ENCODE measurements at regions not wholly inside any gene's neighbourhood (a gene's known extent, or its start where the extent isn't known, plus 50 kb on each side); places are given as distances from the start of the nearest gene placed in this dataset.

DNA sequence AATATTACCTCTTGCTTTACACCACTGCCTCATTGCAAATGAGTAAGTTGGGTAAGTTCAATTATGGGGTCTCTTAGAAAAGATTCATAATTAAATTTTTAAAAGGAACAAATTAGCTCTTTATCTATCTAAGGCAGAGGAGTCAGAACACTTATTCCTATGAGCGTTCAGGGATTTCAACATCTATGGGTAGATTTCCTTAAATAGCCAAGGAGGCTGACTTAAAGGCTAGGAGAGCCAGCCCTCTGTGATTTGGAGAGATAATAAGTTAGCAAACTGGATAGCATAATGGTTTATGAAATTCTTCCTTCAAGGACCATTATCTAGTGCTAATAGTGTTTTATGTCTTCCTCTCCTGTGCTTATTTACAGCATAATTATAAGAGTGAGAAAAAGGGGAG is 387.7 kb downstream of the STK39 start:
- Histone ChIP-seq H3K9me3 (ENCODE audit: control extremely low read depth in 1 of 5, control insufficient read depth in 4 of 5, insufficient read depth in 2 of 5, low read depth in 1 of 5, low read length in 4 of 5) (peaks cover 0 to 2% (median 0%) of the 10 kb centered on the region in 5 experiments), H3K27me3 (replicated peaks in 2 of 5; ENCODE audit: control insufficient read depth in 4 of 5, insufficient read depth in 5 of 5, low read length in 4 of 5) (no peaks in the 10 kb centered on the region), H3K4me3 (ENCODE audit: control insufficient read depth in 1 of 7, extremely low read depth in 1 of 7, insufficient read depth in 4 of 7, low read depth in 2 of 7, low read length in 6 of 7) (no peak overlapping the region), H3K27ac (ENCODE audit: insufficient read depth in 1 of 2, low read depth in 1 of 2, low read length in 2 of 2, poor library complexity in 1 of 2, severe bottlenecking in 2 of 2) (no peak overlapping the region), H3K4me1 (ENCODE audit: control extremely low read depth in 1 of 4, control insufficient read depth in 4 of 4, insufficient read depth in 4 of 4, low read length in 3 of 4) (no peaks in the 10 kb centered on the region), H3K36me3 (ENCODE audit: control insufficient read depth in 4 of 4, insufficient read depth in 4 of 4, low read length in 3 of 4) (no peaks in the 10 kb centered on the region)
- ChIA-PET CTCF (no interaction called here), POLR2A (no interaction called here)
- no peak for DNase-seq
- WGBS (ENCODE audit: insufficient coverage): no CpG with 5 or more reads among the region's 1 CpG

DNA sequence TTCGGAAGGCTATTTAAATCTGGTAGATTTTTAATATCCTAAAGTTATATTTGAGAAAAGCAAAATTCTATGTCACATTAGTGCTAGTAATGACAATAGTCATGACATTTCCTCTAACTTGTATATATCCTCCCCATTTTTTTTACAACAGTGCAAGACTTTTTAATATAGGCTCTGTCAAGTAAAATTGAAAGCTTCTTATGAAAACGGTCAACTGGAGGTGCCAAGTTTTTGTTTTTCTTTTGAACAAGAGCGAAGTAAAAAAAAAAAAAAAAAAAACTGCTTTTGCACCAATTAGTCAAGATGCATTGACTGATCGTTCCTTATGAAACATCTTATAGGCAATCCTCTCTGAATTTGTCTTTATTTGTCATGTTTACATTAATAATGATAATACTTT is 389.3 kb downstream of the STK39 start:
- POLR2A ChIA-PET: no interaction called here
- WGBS (ENCODE audit: insufficient coverage): no CpG with 5 or more reads among the region's 4 CpGs
- H3K27ac ChIP-seq (ENCODE audit: insufficient read depth in 1 of 2, low read depth in 1 of 2, low read length in 2 of 2, poor library complexity in 1 of 2, severe bottlenecking in 2 of 2): no peak overlapping the region
- CTCF ChIA-PET: no interaction called here
- H3K9me3 ChIP-seq (ENCODE audit: control extremely low read depth in 1 of 5, control insufficient read depth in 4 of 5, insufficient read depth in 2 of 5, low read depth in 1 of 5, low read length in 4 of 5): peaks cover 0 to 2% (median 0%) of the 10 kb centered on the region in 5 experiments
- H3K4me1 ChIP-seq (ENCODE audit: control extremely low read depth in 1 of 4, control insufficient read depth in 4 of 4, insufficient read depth in 4 of 4, low read length in 3 of 4): no peaks in the 10 kb centered on the region
- H3K27me3 ChIP-seq (replicated peaks in 2 of 5; ENCODE audit: control insufficient read depth in 4 of 5, insufficient read depth in 5 of 5, low read length in 4 of 5): no peaks in the 10 kb centered on the region
- H3K36me3 ChIP-seq (ENCODE audit: control insufficient read depth in 4 of 4, insufficient read depth in 4 of 4, low read length in 3 of 4): no peaks in the 10 kb centered on the region
- H3K4me3 ChIP-seq (ENCODE audit: control insufficient read depth in 1 of 7, extremely low read depth in 1 of 7, insufficient read depth in 4 of 7, low read depth in 2 of 7, low read length in 6 of 7): no peak overlapping the region
- DNase-seq: no peak

GRCh38 chr2:167857416-167857815 is 390.0 kb downstream of the STK39 start:
- no peak overlapping the region for H3K4me3 ChIP-seq (ENCODE audit: control insufficient read depth in 1 of 7, extremely low read depth in 1 of 7, insufficient read depth in 4 of 7, low read depth in 2 of 7, low read length in 6 of 7)
- no peaks in the 10 kb centered on the region for H3K4me1 ChIP-seq (ENCODE audit: control extremely low read depth in 1 of 4, control insufficient read depth in 4 of 4, insufficient read depth in 4 of 4, low read length in 3 of 4)
- CTCF ChIA-PET: no interaction called here
- no peak overlapping the region for H3K27ac ChIP-seq (ENCODE audit: insufficient read depth in 1 of 2, low read depth in 1 of 2, low read length in 2 of 2, poor library complexity in 1 of 2, severe bottlenecking in 2 of 2)
- DNase-seq: no peak
- H3K27me3 ChIP-seq (replicated peaks in 2 of 5; ENCODE audit: control insufficient read depth in 4 of 5, insufficient read depth in 5 of 5, low read length in 4 of 5): no peaks in the 10 kb centered on the region
- WGBS (ENCODE audit: insufficient coverage): 100% methylated on average over 1 of the region's 1 CpG
- H3K36me3 ChIP-seq (ENCODE audit: control insufficient read depth in 4 of 4, insufficient read depth in 4 of 4, low read length in 3 of 4): no peaks in the 10 kb centered on the region
- POLR2A ChIA-PET: no interaction called here
- peaks cover 0 to 2% (median 0%) of the 10 kb centered on the region in 5 experiments for H3K9me3 ChIP-seq (ENCODE audit: control extremely low read depth in 1 of 5, control insufficient read depth in 4 of 5, insufficient read depth in 2 of 5, low read depth in 1 of 5, low read length in 4 of 5)

- H3K4me3 ChIP-seq (ENCODE audit: control insufficient read depth in 1 of 7, extremely low read depth in 1 of 7, insufficient read depth in 4 of 7, low read depth in 2 of 7, low read length in 6 of 7): no peak overlapping the region
- no peak for DNase-seq
- ChIA-PET POLR2A (no interaction called here), CTCF (no interaction called here)
- H3K27ac ChIP-seq (ENCODE audit: insufficient read depth in 1 of 2, low read depth in 1 of 2, low read length in 2 of 2, poor library complexity in 1 of 2, severe bottlenecking in 2 of 2): no peak overlapping the region
- H3K36me3 ChIP-seq (ENCODE audit: control insufficient read depth in 4 of 4, insufficient read depth in 4 of 4, low read length in 3 of 4): no peaks in the 10 kb centered on the region
- H3K4me1 ChIP-seq (ENCODE audit: control extremely low read depth in 1 of 4, control insufficient read depth in 4 of 4, insufficient read depth in 4 of 4, low read length in 3 of 4): no peaks in the 10 kb centered on the region
- H3K9me3 ChIP-seq (ENCODE audit: control extremely low read depth in 1 of 5, control insufficient read depth in 4 of 5, insufficient read depth in 2 of 5, low read depth in 1 of 5, low read length in 4 of 5): peaks cover 0 to 2% (median 0%) of the 10 kb centered on the region in 5 experiments
- no peaks in the 10 kb centered on the region for H3K27me3 ChIP-seq (replicated peaks in 2 of 5; ENCODE audit: control insufficient read depth in 4 of 5, insufficient read depth in 5 of 5, low read length in 4 of 5)
These were observed 391.2 kb downstream of the STK39 start for GRCh38 chr2:167856190-167856589.

GRCh38 chr2:167855211-167855610 is 392.2 kb downstream of the STK39 start:
- H3K4me1 ChIP-seq (ENCODE audit: control extremely low read depth in 1 of 4, control insufficient read depth in 4 of 4, insufficient read depth in 4 of 4, low read length in 3 of 4): no peaks in the 10 kb centered on the region
- no peak overlapping the region for H3K27ac ChIP-seq (ENCODE audit: insufficient read depth in 1 of 2, low read depth in 1 of 2, low read length in 2 of 2, poor library complexity in 1 of 2, severe bottlenecking in 2 of 2)
- POLR2A ChIA-PET: no interaction called here
- CTCF ChIA-PET: interaction anchor here (1.1 kb wide), 1 partner anchor 10 kb away, joined by 3 read pairs; no protein-coding TSS in a partner anchor
- no peak for DNase-seq
- H3K4me3 ChIP-seq (ENCODE audit: control insufficient read depth in 1 of 7, extremely low read depth in 1 of 7, insufficient read depth in 4 of 7, low read depth in 2 of 7, low read length in 6 of 7): no peak overlapping the region
- WGBS (ENCODE audit: insufficient coverage): no CpG with 5 or more reads among the region's 2 CpGs
- no peaks in the 10 kb centered on the region for H3K27me3 ChIP-seq (replicated peaks in 2 of 5; ENCODE audit: control insufficient read depth in 4 of 5, insufficient read depth in 5 of 5, low read length in 4 of 5)
- H3K36me3 ChIP-seq (ENCODE audit: control insufficient read depth in 4 of 4, insufficient read depth in 4 of 4, low read length in 3 of 4): no peaks in the 10 kb centered on the region
- H3K9me3 ChIP-seq (ENCODE audit: control extremely low read depth in 1 of 5, control insufficient read depth in 4 of 5, insufficient read depth in 2 of 5, low read depth in 1 of 5, low read length in 4 of 5): peaks cover 0 to 2% (median 0%) of the 10 kb centered on the region in 5 experiments

- WGBS (ENCODE audit: insufficient coverage): 91% methylated on average over 1 of the region's 1 CpG
These were observed 393.7 kb downstream of the STK39 start for GRCh38 chr2:167853717-167854116.

DNA sequence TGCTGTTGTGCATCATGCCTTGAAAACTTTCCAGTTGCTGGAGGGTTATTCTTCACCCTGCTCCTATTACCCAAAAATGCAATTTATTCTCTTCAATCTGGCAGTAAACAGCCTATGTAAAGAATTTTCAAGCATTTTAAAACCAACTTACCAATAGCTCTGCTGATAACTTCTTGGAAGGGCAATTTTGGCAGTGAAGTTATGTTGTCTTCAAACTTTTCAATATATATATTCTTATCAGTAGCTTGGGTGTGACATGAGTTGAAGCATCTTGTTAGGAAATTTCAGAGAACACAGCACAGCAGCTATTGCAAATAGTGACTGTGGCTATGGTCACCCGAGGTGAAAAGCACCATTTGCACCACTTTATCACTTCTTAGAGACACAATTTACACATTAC is 395.5 kb downstream of the STK39 start:
- POLR2A ChIA-PET: no interaction called here

More at GRCh38 chr2:167853717-167854116, 393.7 kb downstream of the STK39 start:
- CTCF ChIA-PET: no interaction called here
- no peaks in the 10 kb centered on the region for H3K9me3 ChIP-seq (ENCODE audit: control extremely low read depth in 1 of 5, control insufficient read depth in 4 of 5, insufficient read depth in 2 of 5, low read depth in 1 of 5, low read length in 4 of 5)
- H3K27me3 ChIP-seq (replicated peaks in 2 of 5; ENCODE audit: control insufficient read depth in 4 of 5, insufficient read depth in 5 of 5, low read length in 4 of 5): no peaks in the 10 kb centered on the region
- DNase-seq: no peak
- POLR2A ChIA-PET: interaction anchor here (0.6 kb wide), 1 partner anchor 152 kb away, joined by 3 read pairs; no protein-coding TSS in a partner anchor
- no peaks in the 10 kb centered on the region for H3K4me1 ChIP-seq (ENCODE audit: control extremely low read depth in 1 of 4, control insufficient read depth in 4 of 4, insufficient read depth in 4 of 4, low read length in 3 of 4)
- no peak overlapping the region for H3K27ac ChIP-seq (ENCODE audit: insufficient read depth in 1 of 2, low read depth in 1 of 2, low read length in 2 of 2, poor library complexity in 1 of 2, severe bottlenecking in 2 of 2)
- H3K36me3 ChIP-seq (ENCODE audit: control insufficient read depth in 4 of 4, insufficient read depth in 4 of 4, low read length in 3 of 4): no peaks in the 10 kb centered on the region
- no peak overlapping the region for H3K4me3 ChIP-seq (ENCODE audit: control insufficient read depth in 1 of 7, extremely low read depth in 1 of 7, insufficient read depth in 4 of 7, low read depth in 2 of 7, low read length in 6 of 7)

More for the DNA sequence above, 395.5 kb downstream of the STK39 start:
- Histone ChIP-seq H3K4me1 (ENCODE audit: control extremely low read depth in 1 of 4, control insufficient read depth in 4 of 4, insufficient read depth in 4 of 4, low read length in 3 of 4) (no peaks in the 10 kb centered on the region), H3K4me3 (ENCODE audit: control insufficient read depth in 1 of 7, extremely low read depth in 1 of 7, insufficient read depth in 4 of 7, low read depth in 2 of 7, low read length in 6 of 7) (no peak overlapping the region), H3K27me3 (replicated peaks in 2 of 5; ENCODE audit: control insufficient read depth in 4 of 5, insufficient read depth in 5 of 5, low read length in 4 of 5) (no peaks in the 10 kb centered on the region), H3K36me3 (ENCODE audit: control insufficient read depth in 4 of 4, insufficient read depth in 4 of 4, low read length in 3 of 4) (no peaks in the 10 kb centered on the region), H3K27ac (ENCODE audit: insufficient read depth in 1 of 2, low read depth in 1 of 2, low read length in 2 of 2, poor library complexity in 1 of 2, severe bottlenecking in 2 of 2) (no peak overlapping the region), H3K9me3 (ENCODE audit: control extremely low read depth in 1 of 5, control insufficient read depth in 4 of 5, insufficient read depth in 2 of 5, low read depth in 1 of 5, low read length in 4 of 5) (no peaks in the 10 kb centered on the region)
- no peak for DNase-seq
- CTCF ChIA-PET: no interaction called here
- WGBS (ENCODE audit: insufficient coverage): 63% methylated on average over 1 of the region's 1 CpG
